ENCODE measurements at regions not wholly inside any gene's neighbourhood (a gene's known extent, or its start where the extent isn't known, plus 50 kb on each side); places are given as distances from the start of the nearest gene placed in this dataset.

- no peaks in the 10 kb centered on the region for H3K36me3 Mint-ChIP-seq (ENCODE audit: low read depth)
- H3K9me3 Mint-ChIP-seq = no peaks in the 10 kb centered on the region
- H3K4me1 Mint-ChIP-seq (ENCODE audit: low read depth) = no peaks in the 10 kb centered on the region
- no peak for TF ChIP-seq CTCF (IDR thresholded peaks at IDR 0.05)
- CTCF ChIA-PET = interaction anchor here (1.0 kb wide), 1 partner anchor 10 kb away, joined by 3 read pairs; no protein-coding TSS in a partner anchor
- H3K27ac Mint-ChIP-seq = no peak overlapping the region
- ATAC-seq (no peak), DNase-seq (no peak)
- H3K27me3 Mint-ChIP-seq = peaks cover 11% of the 10 kb centered on the region
- POLR2A ChIA-PET = no interaction called here
- no peak overlapping the region for H3K4me3 Mint-ChIP-seq
- intact Hi-C loops (cut with micrococcal nuclease) = no loop called here
Observed at GRCh38 chr2:226183033-226183432, 616.6 kb downstream of the IRS1 start.

- ATAC-seq = no peak
- Mint-ChIP-seq H3K9me3 (peaks cover 3% of the 10 kb centered on the region), H3K4me3 (no peak overlapping the region), H3K4me1 (ENCODE audit: low read depth) (no peaks in the 10 kb centered on the region), H3K27ac (no peak overlapping the region), H3K27me3 (peaks cover 11% of the 10 kb centered on the region), H3K36me3 (ENCODE audit: low read depth) (no peaks in the 10 kb centered on the region)
- POLR2A ChIA-PET = no interaction called here
- DNase-seq = no peak
- intact Hi-C loops (cut with micrococcal nuclease) = no loop called here
- CTCF ChIA-PET = no interaction called here
- TF ChIP-seq CTCF (IDR thresholded peaks at IDR 0.05) = no peak
Observed at GRCh38 chr2:226181909-226182308, 617.7 kb downstream of the IRS1 start.

GRCh38 chr2:226180281-226180884 is 619.2 kb downstream of the IRS1 start:
- ATAC-seq = no peak

DNA sequence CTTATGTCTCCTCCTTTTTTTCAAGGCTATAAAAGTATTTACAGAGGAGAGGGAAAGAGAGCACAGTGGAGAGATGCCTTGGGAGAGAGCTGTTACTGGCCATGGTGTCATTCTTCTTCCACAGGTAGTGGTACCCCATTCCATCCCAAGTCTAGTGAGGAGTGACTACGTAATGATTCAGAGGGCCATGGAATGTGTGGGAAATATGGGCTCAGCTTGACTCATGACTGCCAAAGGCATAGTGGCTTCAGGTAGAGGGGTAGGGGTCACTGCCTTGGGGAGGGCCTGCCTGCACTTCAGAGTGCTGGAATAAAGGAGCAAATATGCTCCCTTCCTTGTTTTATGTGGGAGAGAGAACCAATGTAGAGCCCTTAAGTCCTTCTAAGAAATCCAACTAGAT is 620.6 kb downstream of the IRS1 start:
- TF ChIP-seq CTCF (IDR thresholded peaks at IDR 0.05) = no peak
- intact Hi-C loops (cut with micrococcal nuclease) = no loop called here
- Mint-ChIP-seq H3K9me3 (peaks cover 7% of the 10 kb centered on the region), H3K4me3 (no peak overlapping the region), H3K36me3 (ENCODE audit: low read depth) (no peaks in the 10 kb centered on the region), H3K4me1 (ENCODE audit: low read depth) (no peaks in the 10 kb centered on the region), H3K27ac (no peak overlapping the region), H3K27me3 (peaks cover 12% of the 10 kb centered on the region)
- no peak for ATAC-seq
- ChIA-PET CTCF (interaction anchor here (0.6 to 0.7 kb wide), 3 partner anchors 75 to 1009 kb away, joined by 3 read pairs; no protein-coding TSS in a partner anchor), POLR2A (no interaction called here)
- no peak for DNase-seq

More at GRCh38 chr2:226180281-226180884, 619.2 kb downstream of the IRS1 start:
- H3K27me3 Mint-ChIP-seq = peaks cover 12% of the 10 kb centered on the region
- POLR2A ChIA-PET = no interaction called here
- H3K9me3 Mint-ChIP-seq = peaks cover 7% of the 10 kb centered on the region
- H3K4me1 Mint-ChIP-seq (ENCODE audit: low read depth) = no peaks in the 10 kb centered on the region
- H3K4me3 Mint-ChIP-seq = no peak overlapping the region
- no peak for DNase-seq
- no peaks in the 10 kb centered on the region for H3K36me3 Mint-ChIP-seq (ENCODE audit: low read depth)
- intact Hi-C loops (cut with micrococcal nuclease) = no loop called here
- no peak for TF ChIP-seq CTCF (IDR thresholded peaks at IDR 0.05)
- CTCF ChIA-PET = no interaction called here
- no peak overlapping the region for H3K27ac Mint-ChIP-seq

DNA sequence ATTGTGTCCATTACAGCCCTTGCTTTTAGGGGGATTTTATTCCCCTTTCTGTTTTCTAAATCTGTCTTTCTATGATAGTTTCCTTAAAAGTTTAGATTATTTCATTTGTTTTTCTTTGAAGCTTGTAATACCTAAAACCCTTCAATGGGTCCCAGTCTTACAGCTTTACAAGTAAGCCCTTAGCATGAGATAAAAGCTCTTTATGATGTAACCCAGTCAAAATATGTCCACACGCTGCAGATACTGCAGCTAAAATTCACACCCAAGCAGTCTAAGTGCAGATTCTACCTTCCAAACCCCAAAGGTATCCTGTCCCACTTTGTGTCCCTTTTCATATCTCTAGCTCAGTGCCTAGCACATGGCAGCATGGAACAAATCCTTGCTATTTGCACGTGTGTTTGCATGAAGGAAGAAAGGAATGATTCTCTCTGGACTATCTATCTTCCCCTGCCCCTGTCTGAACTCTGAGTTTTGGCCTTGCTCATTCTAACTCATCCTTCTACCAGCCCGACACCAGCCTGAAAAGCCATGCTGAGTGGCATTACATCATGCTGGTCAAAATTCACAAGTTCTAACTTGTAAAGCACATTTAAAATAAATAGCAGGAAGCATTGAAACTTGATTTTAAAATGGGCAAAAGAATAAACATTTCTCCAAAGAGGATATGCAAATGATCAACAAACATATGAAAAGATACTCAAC is 623.2 kb downstream of the IRS1 start:
- DNase-seq (no peak), ATAC-seq (no peak)
- no peak overlapping the region for H3K27ac Mint-ChIP-seq
- peaks cover 7% of the 10 kb centered on the region for H3K9me3 Mint-ChIP-seq
- TF ChIP-seq CTCF (IDR thresholded peaks at IDR 0.05) = no peak
- H3K4me3 Mint-ChIP-seq = no peak overlapping the region
- H3K36me3 Mint-ChIP-seq (ENCODE audit: low read depth) = no peaks in the 10 kb centered on the region
- peaks cover 9% of the 10 kb centered on the region for H3K27me3 Mint-ChIP-seq
- POLR2A ChIA-PET = no interaction called here
- H3K4me1 Mint-ChIP-seq (ENCODE audit: low read depth) = no peaks in the 10 kb centered on the region
- CTCF ChIA-PET = no interaction called here
- intact Hi-C loops (cut with micrococcal nuclease) = no loop called here
